ENCODE measurements at regions not wholly inside any gene's neighbourhood (a gene's known extent, or its start where the extent isn't known, plus 50 kb on each side); places are given as distances from the start of the nearest gene placed in this dataset.

DNA sequence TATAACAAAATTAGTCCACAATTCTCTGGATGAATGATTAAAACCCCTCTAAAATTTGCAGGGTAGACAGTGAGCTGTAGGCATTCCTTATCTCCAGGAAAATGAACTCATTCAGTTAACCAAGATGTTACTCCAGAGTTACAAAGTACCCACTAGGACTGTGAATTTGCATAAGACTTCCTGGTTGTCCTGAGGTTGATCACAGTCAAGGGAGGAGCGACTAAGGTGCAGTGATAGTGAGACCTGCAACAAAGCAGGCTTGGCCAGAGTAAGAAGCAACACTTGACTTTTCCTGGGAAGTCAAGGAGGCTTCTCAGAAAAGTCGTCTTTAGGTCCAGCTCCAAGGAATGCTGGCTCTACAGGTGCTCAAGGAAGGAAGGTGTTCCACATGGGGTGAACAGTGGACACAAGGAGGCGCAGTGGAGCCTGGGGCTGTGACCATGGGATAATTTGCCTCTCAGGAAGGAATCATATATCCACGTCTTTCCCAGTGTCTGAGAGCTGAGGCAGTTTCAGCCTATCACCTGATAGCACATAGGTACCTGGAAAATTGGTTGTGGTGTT is 821.1 kb upstream of the EEF2KMT start:
- Histone ChIP-seq H3K4me3 (replicated peaks in 1 of 2; ENCODE audit: low read depth in 1 of 2, low read length in 2 of 2) (no peak overlapping the region), H3K9me3 (ENCODE audit: control insufficient read depth in 1 of 2, insufficient read depth in 1 of 2, low read depth in 1 of 2, low read length in 2 of 2) (no peaks in the 10 kb centered on the region; a peak in 2 of 4 replicates), H3K27me3 (ENCODE audit: insufficient read depth, low read length) (no peaks in the 10 kb centered on the region), H3K9ac (ENCODE audit: low read length) (no peak overlapping the region), H4K20me1 (ENCODE audit: insufficient read depth) (no peaks in the 10 kb centered on the region), H3K27ac (ENCODE audit: low read depth, low read length) (no peak overlapping the region), H2AFZ (ENCODE audit: low read depth, low read length, poor library complexity, severe bottlenecking) (no peak overlapping the region), H3K4me1 (ENCODE audit: control insufficient read depth in 1 of 2, insufficient read depth in 2 of 2, low read length in 2 of 2) (no peaks in the 10 kb centered on the region), H3K4me2 (ENCODE audit: low read length) (no peak overlapping the region), H3K79me2 (ENCODE audit: insufficient read depth, low read length) (no peaks in the 10 kb centered on the region), H3K9me2 (ENCODE audit: insufficient read depth) (no peaks in the 10 kb centered on the region), H3K36me3 (ENCODE audit: control insufficient read depth in 1 of 2, insufficient read depth in 2 of 2, low read length in 2 of 2) (no peaks in the 10 kb centered on the region)
- ChIA-PET RAD21 (ENCODE audit: low non-redundant PET in 1 of 2, low total read pairs in 2 of 2, uncharacterized antibody in 2 of 2, unreplicated experiment in 2 of 2) (no interaction called here), POLR2A (no interaction called here), CTCF (no interaction called here)
- TF ChIP-seq EZH2phosphoT487 (IDR thresholded peaks at IDR 0.05; ENCODE audit: borderline replicate concordance): no peak
- no peak for TF ChIP-seq SIN3A (IDR thresholded peaks at IDR 0.05; ENCODE audit: low read depth)
- TF ChIP-seq ZFX (IDR thresholded peaks at IDR 0.05): no peak
- no peak for TF ChIP-seq SRF (IDR thresholded peaks at IDR 0.05; ENCODE audit: low read depth)
- no peak for TF ChIP-seq EGR1 (IDR thresholded peaks at IDR 0.05; ENCODE audit: low read depth)
- TF ChIP-seq POLR2AphosphoS5 (IDR thresholded peaks at IDR 0.05; ENCODE audit: low read depth, low read length): no peak
- no peak for TF ChIP-seq ELF1 (IDR thresholded peaks at IDR 0.05; ENCODE audit: borderline replicate concordance, low read depth)
- intact Hi-C loops (cut with micrococcal nuclease): no loop called here
- no TSS peak for BruUV-seq (replicated peaks)
- DNase-seq (ENCODE audit: low read depth, low spot score): no peak
- ATAC-seq: no peak

DNA sequence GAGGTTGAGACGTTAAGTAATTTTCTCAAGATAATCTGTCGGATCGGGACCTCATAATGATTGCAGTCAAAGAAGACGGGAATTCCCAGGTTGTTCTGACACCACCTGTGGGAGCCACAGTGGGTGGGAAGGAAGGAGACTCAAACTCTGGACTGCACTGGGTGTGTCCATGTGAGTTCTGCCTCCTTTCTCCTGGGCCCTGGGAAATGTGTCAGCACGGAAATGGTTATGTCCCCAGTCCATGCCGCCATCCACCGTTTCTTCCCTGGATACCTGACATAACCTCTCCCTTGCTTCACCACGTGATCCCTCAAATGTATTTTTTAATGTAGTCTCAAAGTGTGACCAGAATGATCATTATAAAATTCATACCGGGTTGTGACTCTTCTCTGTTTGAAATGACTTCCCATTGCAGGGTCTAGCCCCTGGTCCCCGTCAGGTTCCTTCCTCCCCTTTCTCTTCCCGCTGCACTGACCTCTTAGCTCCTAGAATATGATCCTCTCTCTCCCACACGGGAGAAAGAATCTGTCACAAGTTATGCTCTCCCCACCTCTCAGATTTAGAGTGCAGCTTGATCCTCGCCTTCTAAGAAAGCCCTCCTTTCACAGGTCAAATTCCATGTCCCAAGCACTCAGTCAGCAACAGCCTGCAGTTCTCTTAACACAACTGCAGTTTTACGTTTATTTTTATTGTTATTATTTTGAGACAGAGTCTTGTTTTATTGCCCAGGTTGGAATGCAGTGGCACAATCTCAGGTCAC is 820.0 kb upstream of the EEF2KMT start:
- ChIA-PET POLR2A (no interaction called here), RAD21 (ENCODE audit: low non-redundant PET in 1 of 2, low total read pairs in 2 of 2, uncharacterized antibody in 2 of 2, unreplicated experiment in 2 of 2) (no interaction called here), CTCF (no interaction called here)
- Histone ChIP-seq H3K9me2 (ENCODE audit: insufficient read depth) (no peaks in the 10 kb centered on the region), H4K20me1 (ENCODE audit: insufficient read depth) (no peaks in the 10 kb centered on the region), H2AFZ (ENCODE audit: low read depth, low read length, poor library complexity, severe bottlenecking) (no peak overlapping the region), H3K9ac (ENCODE audit: low read length) (no peak overlapping the region), H3K9me3 (ENCODE audit: control insufficient read depth in 1 of 2, insufficient read depth in 1 of 2, low read depth in 1 of 2, low read length in 2 of 2) (no peaks in the 10 kb centered on the region; a peak in 2 of 4 replicates), H3K4me3 (replicated peaks in 1 of 2; ENCODE audit: low read depth in 1 of 2, low read length in 2 of 2) (no peak overlapping the region), H3K4me1 (ENCODE audit: control insufficient read depth in 1 of 2, insufficient read depth in 2 of 2, low read length in 2 of 2) (no peaks in the 10 kb centered on the region), H3K79me2 (ENCODE audit: insufficient read depth, low read length) (no peaks in the 10 kb centered on the region), H3K4me2 (ENCODE audit: low read length) (no peak overlapping the region), H3K36me3 (ENCODE audit: control insufficient read depth in 1 of 2, insufficient read depth in 2 of 2, low read length in 2 of 2) (no peaks in the 10 kb centered on the region), H3K27ac (ENCODE audit: low read depth, low read length) (no peak overlapping the region), H3K27me3 (ENCODE audit: insufficient read depth, low read length) (no peaks in the 10 kb centered on the region)
- no peak for ATAC-seq
- DNase-seq (ENCODE audit: low read depth, low spot score): no peak
- BruUV-seq (replicated peaks): no TSS peak
- intact Hi-C loops (cut with micrococcal nuclease): no loop called here
- TF ChIP-seq ZFX (IDR thresholded peaks at IDR 0.05) (no peak), SRF (IDR thresholded peaks at IDR 0.05; ENCODE audit: low read depth) (no peak), ZNF274 (IDR thresholded peaks at IDR 0.05; ENCODE audit: low read depth, low read length) (no peak), EGR1 (IDR thresholded peaks at IDR 0.05; ENCODE audit: low read depth) (no peak), SIN3A (IDR thresholded peaks at IDR 0.05; ENCODE audit: low read depth) (no peak), SP1 (IDR thresholded peaks at IDR 0.05; ENCODE audit: low read depth) (no peak), POLR2A (IDR thresholded peaks at IDR 0.05; ENCODE audit: borderline replicate concordance, extremely low read depth, insufficient read depth, insufficient read length) (no peak)
- TF ChIP-seq, protein P1, sequence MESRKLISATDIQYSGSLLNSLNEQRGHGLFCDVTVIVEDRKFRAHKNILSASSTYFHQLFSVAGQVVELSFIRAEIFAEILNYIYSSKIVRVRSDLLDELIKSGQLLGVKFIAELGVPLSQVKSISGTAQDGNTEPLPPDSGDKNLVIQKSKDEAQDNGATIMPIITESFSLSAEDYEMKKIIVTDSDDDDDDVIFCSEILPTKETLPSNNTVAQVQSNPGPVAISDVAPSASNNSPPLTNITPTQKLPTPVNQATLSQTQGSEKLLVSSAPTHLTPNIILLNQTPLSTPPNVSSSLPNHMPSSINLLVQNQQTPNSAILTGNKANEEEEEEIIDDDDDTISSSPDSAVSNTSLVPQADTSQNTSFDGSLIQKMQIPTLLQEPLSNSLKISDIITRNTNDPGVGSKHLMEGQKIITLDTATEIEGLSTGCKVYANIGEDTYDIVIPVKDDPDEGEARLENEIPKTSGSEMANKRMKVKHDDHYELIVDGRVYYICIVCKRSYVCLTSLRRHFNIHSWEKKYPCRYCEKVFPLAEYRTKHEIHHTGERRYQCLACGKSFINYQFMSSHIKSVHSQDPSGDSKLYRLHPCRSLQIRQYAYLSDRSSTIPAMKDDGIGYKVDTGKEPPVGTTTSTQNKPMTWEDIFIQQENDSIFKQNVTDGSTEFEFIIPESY (IDR thresholded peaks at IDR 0.05; ENCODE audit: extremely low read depth, insufficient replicate concordance, low read length): no peak
- TF ChIP-seq, protein P2, sequence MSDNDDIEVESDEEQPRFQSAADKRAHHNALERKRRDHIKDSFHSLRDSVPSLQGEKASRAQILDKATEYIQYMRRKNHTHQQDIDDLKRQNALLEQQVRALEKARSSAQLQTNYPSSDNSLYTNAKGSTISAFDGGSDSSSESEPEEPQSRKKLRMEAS (IDR thresholded peaks at IDR 0.05): no peak
- TF ChIP-seq, protein P3, sequence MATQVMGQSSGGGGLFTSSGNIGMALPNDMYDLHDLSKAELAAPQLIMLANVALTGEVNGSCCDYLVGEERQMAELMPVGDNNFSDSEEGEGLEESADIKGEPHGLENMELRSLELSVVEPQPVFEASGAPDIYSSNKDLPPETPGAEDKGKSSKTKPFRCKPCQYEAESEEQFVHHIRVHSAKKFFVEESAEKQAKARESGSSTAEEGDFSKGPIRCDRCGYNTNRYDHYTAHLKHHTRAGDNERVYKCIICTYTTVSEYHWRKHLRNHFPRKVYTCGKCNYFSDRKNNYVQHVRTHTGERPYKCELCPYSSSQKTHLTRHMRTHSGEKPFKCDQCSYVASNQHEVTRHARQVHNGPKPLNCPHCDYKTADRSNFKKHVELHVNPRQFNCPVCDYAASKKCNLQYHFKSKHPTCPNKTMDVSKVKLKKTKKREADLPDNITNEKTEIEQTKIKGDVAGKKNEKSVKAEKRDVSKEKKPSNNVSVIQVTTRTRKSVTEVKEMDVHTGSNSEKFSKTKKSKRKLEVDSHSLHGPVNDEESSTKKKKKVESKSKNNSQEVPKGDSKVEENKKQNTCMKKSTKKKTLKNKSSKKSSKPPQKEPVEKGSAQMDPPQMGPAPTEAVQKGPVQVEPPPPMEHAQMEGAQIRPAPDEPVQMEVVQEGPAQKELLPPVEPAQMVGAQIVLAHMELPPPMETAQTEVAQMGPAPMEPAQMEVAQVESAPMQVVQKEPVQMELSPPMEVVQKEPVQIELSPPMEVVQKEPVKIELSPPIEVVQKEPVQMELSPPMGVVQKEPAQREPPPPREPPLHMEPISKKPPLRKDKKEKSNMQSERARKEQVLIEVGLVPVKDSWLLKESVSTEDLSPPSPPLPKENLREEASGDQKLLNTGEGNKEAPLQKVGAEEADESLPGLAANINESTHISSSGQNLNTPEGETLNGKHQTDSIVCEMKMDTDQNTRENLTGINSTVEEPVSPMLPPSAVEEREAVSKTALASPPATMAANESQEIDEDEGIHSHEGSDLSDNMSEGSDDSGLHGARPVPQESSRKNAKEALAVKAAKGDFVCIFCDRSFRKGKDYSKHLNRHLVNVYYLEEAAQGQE (IDR thresholded peaks at IDR 0.05; ENCODE audit: low read depth): no peak
